ENCODE measurements at regions not wholly inside any gene's neighbourhood (a gene's known extent, or its start where the extent isn't known, plus 50 kb on each side); places are given as distances from the start of the nearest gene placed in this dataset.

GRCh38 chr10:125451319-125451718 is 231.6 kb downstream of the TEX36 start:
- Histone ChIP-seq H4K8ac (ENCODE audit: low read depth, low read length) (no peak overlapping the region), H3K27ac (replicated peaks; ENCODE audit: low read length) (no peak overlapping the region), H3K4me1 (ENCODE audit: control insufficient read depth in 2 of 2, insufficient read depth in 1 of 2, low read depth in 1 of 2, low read length in 2 of 2) (no peaks in the 10 kb centered on the region), H3K36me3 (replicated peaks in 1 of 2; ENCODE audit: control insufficient read depth in 2 of 2, insufficient read depth in 2 of 2, low read length in 2 of 2) (no peaks in the 10 kb centered on the region), H3K4me2 (ENCODE audit: insufficient read depth, low read length, poor library complexity, severe bottlenecking) (no peak overlapping the region), H3K9ac (ENCODE audit: low read depth, low read length, poor library complexity) (no peak overlapping the region), H2BK5ac (ENCODE audit: low read length) (no peak overlapping the region), H4K91ac (ENCODE audit: low read depth, low read length, poor library complexity) (no peak overlapping the region), H3K4me3 (ENCODE audit: low read length in 2 of 2) (no peak overlapping the region), H3K79me1 (ENCODE audit: low read depth, low read length) (no peaks in the 10 kb centered on the region), H3K9me3 (replicated peaks in 1 of 2; ENCODE audit: control insufficient read depth in 2 of 2, insufficient read depth in 1 of 2, low read depth in 1 of 2, low read length in 2 of 2) (no peaks in the 10 kb centered on the region), H2AFZ (ENCODE audit: low read length) (no peak overlapping the region), H3K18ac (ENCODE audit: low read length) (no peak overlapping the region), H3K23ac (ENCODE audit: low read depth, low read length, poor library complexity) (no peak overlapping the region), H2BK15ac (ENCODE audit: low read length) (no peak overlapping the region), H3K14ac (ENCODE audit: low read length) (no peak overlapping the region), H3K4ac (ENCODE audit: low read length) (no peak overlapping the region), H2BK12ac (ENCODE audit: low read length) (no peak overlapping the region), H2BK120ac (ENCODE audit: low read depth, low read length) (no peak overlapping the region), H2AK5ac (ENCODE audit: low read depth, low read length) (no peak overlapping the region), H3K27me3 (ENCODE audit: control insufficient read depth in 3 of 3, insufficient read depth in 3 of 3, low read depth in 1 of 3, low read length in 3 of 3) (peaks cover 0 to 21% (median 0%) of the 10 kb centered on the region in 3 experiments)
- 100% methylated on average over 1 of the region's 10 CpGs; no CpG with 5 or more reads in 1 of the 2 donors for WGBS, 2 donors (ENCODE audit: extremely low coverage in 2 of 2, insufficient read length in 2 of 2, insufficient replicate concordance in 1 of 2)
- no peak for DNase-seq (ENCODE audit: low spot score)

- Histone ChIP-seq H3K27me3 (ENCODE audit: control insufficient read depth in 3 of 3, insufficient read depth in 3 of 3, low read depth in 1 of 3, low read length in 3 of 3) (peaks cover 0 to 23% (median 0%) of the 10 kb centered on the region in 3 experiments), H2BK120ac (ENCODE audit: low read depth, low read length) (no peak overlapping the region), H4K8ac (ENCODE audit: low read depth, low read length) (no peak overlapping the region), H3K36me3 (replicated peaks in 1 of 2; ENCODE audit: control insufficient read depth in 2 of 2, insufficient read depth in 2 of 2, low read length in 2 of 2) (no peaks in the 10 kb centered on the region), H2AFZ (ENCODE audit: low read length) (no peak overlapping the region), H3K4me3 (ENCODE audit: low read length in 2 of 2) (no peak overlapping the region), H2BK15ac (ENCODE audit: low read length) (no peak overlapping the region), H3K4me2 (ENCODE audit: insufficient read depth, low read length, poor library complexity, severe bottlenecking) (no peak overlapping the region), H3K79me1 (ENCODE audit: low read depth, low read length) (no peaks in the 10 kb centered on the region), H3K14ac (ENCODE audit: low read length) (no peak overlapping the region), H3K4me1 (ENCODE audit: control insufficient read depth in 2 of 2, insufficient read depth in 1 of 2, low read depth in 1 of 2, low read length in 2 of 2) (no peaks in the 10 kb centered on the region), H3K18ac (ENCODE audit: low read length) (no peak overlapping the region), H3K4ac (ENCODE audit: low read length) (no peak overlapping the region), H2AK5ac (ENCODE audit: low read depth, low read length) (no peak overlapping the region), H2BK5ac (ENCODE audit: low read length) (no peak overlapping the region), H2BK12ac (ENCODE audit: low read length) (no peak overlapping the region), H3K23ac (ENCODE audit: low read depth, low read length, poor library complexity) (no peak overlapping the region), H3K9me3 (replicated peaks in 1 of 2; ENCODE audit: control insufficient read depth in 2 of 2, insufficient read depth in 1 of 2, low read depth in 1 of 2, low read length in 2 of 2) (no peaks in the 10 kb centered on the region), H4K91ac (ENCODE audit: low read depth, low read length, poor library complexity) (no peak overlapping the region), H3K9ac (ENCODE audit: low read depth, low read length, poor library complexity) (no peak overlapping the region), H3K27ac (replicated peaks; ENCODE audit: low read length) (no peak overlapping the region)
- DNase-seq (ENCODE audit: low spot score) = no peak
- no CpG with 5 or more reads among the region's 4 CpGs for WGBS, 2 donors (ENCODE audit: extremely low coverage in 2 of 2, insufficient read length in 2 of 2, insufficient replicate concordance in 1 of 2)
Observed at GRCh38 chr10:125450218-125450617, 232.7 kb downstream of the TEX36 start.

GRCh38 chr10:125449571-125449970 is 233.4 kb downstream of the TEX36 start:
- Histone ChIP-seq H4K8ac (ENCODE audit: low read depth, low read length) (no peak overlapping the region), H3K27ac (replicated peaks; ENCODE audit: low read length) (no peak overlapping the region), H3K4me1 (ENCODE audit: control insufficient read depth in 2 of 2, insufficient read depth in 1 of 2, low read depth in 1 of 2, low read length in 2 of 2) (no peaks in the 10 kb centered on the region), H2BK15ac (ENCODE audit: low read length) (no peak overlapping the region), H3K9me3 (replicated peaks in 1 of 2; ENCODE audit: control insufficient read depth in 2 of 2, insufficient read depth in 1 of 2, low read depth in 1 of 2, low read length in 2 of 2) (no peaks in the 10 kb centered on the region), H3K23ac (ENCODE audit: low read depth, low read length, poor library complexity) (no peak overlapping the region), H3K4me3 (ENCODE audit: low read length in 2 of 2) (no peak overlapping the region), H3K4ac (ENCODE audit: low read length) (no peak overlapping the region), H3K36me3 (replicated peaks in 1 of 2; ENCODE audit: control insufficient read depth in 2 of 2, insufficient read depth in 2 of 2, low read length in 2 of 2) (no peaks in the 10 kb centered on the region), H3K14ac (ENCODE audit: low read length) (peak overlapping the region; percentile 10), H2BK120ac (ENCODE audit: low read depth, low read length) (no peak overlapping the region), H3K79me1 (ENCODE audit: low read depth, low read length) (no peaks in the 10 kb centered on the region), H3K18ac (ENCODE audit: low read length) (no peak overlapping the region), H2AK5ac (ENCODE audit: low read depth, low read length) (no peak overlapping the region), H3K9ac (ENCODE audit: low read depth, low read length, poor library complexity) (no peak overlapping the region), H2BK5ac (ENCODE audit: low read length) (no peak overlapping the region), H2AFZ (ENCODE audit: low read length) (no peak overlapping the region), H2BK12ac (ENCODE audit: low read length) (no peak overlapping the region), H3K4me2 (ENCODE audit: insufficient read depth, low read length, poor library complexity, severe bottlenecking) (no peak overlapping the region), H4K91ac (ENCODE audit: low read depth, low read length, poor library complexity) (no peak overlapping the region), H3K27me3 (ENCODE audit: control insufficient read depth in 3 of 3, insufficient read depth in 3 of 3, low read depth in 1 of 3, low read length in 3 of 3) (peaks cover 0 to 17% (median 0%) of the 10 kb centered on the region in 3 experiments)
- DNase-seq (ENCODE audit: low spot score) = no peak
- no CpG with 5 or more reads among the region's 9 CpGs for WGBS, 2 donors (ENCODE audit: extremely low coverage in 2 of 2, insufficient read length in 2 of 2, insufficient replicate concordance in 1 of 2)

- no peak overlapping the region for H2BK15ac ChIP-seq (ENCODE audit: low read length)
- no peak overlapping the region for H2AK5ac ChIP-seq (ENCODE audit: low read depth, low read length)
- H2BK120ac ChIP-seq (ENCODE audit: low read depth, low read length) = no peak overlapping the region
- H3K18ac ChIP-seq (ENCODE audit: low read length) = no peak overlapping the region
- DNase-seq (ENCODE audit: low spot score) = peak; percentile 20
- WGBS, 2 donors (ENCODE audit: extremely low coverage in 2 of 2, insufficient read length in 2 of 2, insufficient replicate concordance in 1 of 2) = no CpG with 5 or more reads among the region's 5 CpGs
- no peak overlapping the region for H3K23ac ChIP-seq (ENCODE audit: low read depth, low read length, poor library complexity)
- H3K4me1 ChIP-seq (ENCODE audit: control insufficient read depth in 2 of 2, insufficient read depth in 1 of 2, low read depth in 1 of 2, low read length in 2 of 2) = no peaks in the 10 kb centered on the region
- no peak overlapping the region for H2BK12ac ChIP-seq (ENCODE audit: low read length)
- no peak overlapping the region for H3K4ac ChIP-seq (ENCODE audit: low read length)
- no peak overlapping the region for H3K4me3 ChIP-seq (ENCODE audit: low read length in 2 of 2)
- H3K36me3 ChIP-seq (replicated peaks in 1 of 2; ENCODE audit: control insufficient read depth in 2 of 2, insufficient read depth in 2 of 2, low read length in 2 of 2) = no peaks in the 10 kb centered on the region
- no peak overlapping the region for H3K9ac ChIP-seq (ENCODE audit: low read depth, low read length, poor library complexity)
- H3K27me3 ChIP-seq (ENCODE audit: control insufficient read depth in 3 of 3, insufficient read depth in 3 of 3, low read depth in 1 of 3, low read length in 3 of 3) = peaks cover 0 to 16% (median 0%) of the 10 kb centered on the region in 3 experiments
- H3K14ac ChIP-seq (ENCODE audit: low read length) = no peak overlapping the region
- H4K91ac ChIP-seq (ENCODE audit: low read depth, low read length, poor library complexity) = no peak overlapping the region
- no peak overlapping the region for H2BK5ac ChIP-seq (ENCODE audit: low read length)
- H3K9me3 ChIP-seq (replicated peaks in 1 of 2; ENCODE audit: control insufficient read depth in 2 of 2, insufficient read depth in 1 of 2, low read depth in 1 of 2, low read length in 2 of 2) = no peaks in the 10 kb centered on the region
- no peak overlapping the region for H3K27ac ChIP-seq (replicated peaks; ENCODE audit: low read length)
- no peak overlapping the region for H2AFZ ChIP-seq (ENCODE audit: low read length)
- no peak overlapping the region for H3K4me2 ChIP-seq (ENCODE audit: insufficient read depth, low read length, poor library complexity, severe bottlenecking)
- H3K79me1 ChIP-seq (ENCODE audit: low read depth, low read length) = no peaks in the 10 kb centered on the region
- no peak overlapping the region for H4K8ac ChIP-seq (ENCODE audit: low read depth, low read length)
Observed at GRCh38 chr10:125448596-125448995, 234.4 kb downstream of the TEX36 start.

All from neuronal stem cell (in vitro differentiated cells).